Activated CD4-positive, alpha-beta T cell treated with anti-CD3 and anti-CD28 coated beads, Interleukin-2, amount 50 U/mL, for 16 hours (primary cell): ENCODE measurements at regions not wholly inside any gene's neighbourhood (a gene's known extent, or its start where the extent isn't known, plus 50 kb on each side); places are given as distances from the start of the nearest gene placed in this dataset.
A peak's percentile ranks its signal among the peaks of the same experiment; 100 is the strongest.

Experiments
- DNase-seq: peaks from one replicate; pipeline ENCODE4 v3.0.0-alpha.2; 2020

- no peak for DNase-seq
These were observed 137.2 kb upstream of the HS3ST1 start for GRCh38 chr4:11565899-11566298.

GRCh38 chr4:11565213-11565612, 136.5 kb upstream of the HS3ST1 start:
- no peak for DNase-seq

GRCh38 chr4:11564021-11564420, 135.3 kb upstream of the HS3ST1 start:
- no peak for DNase-seq

GRCh38 chr4:11549525-11549924, 120.8 kb upstream of the HS3ST1 start:
- DNase-seq, result no peak

- DNase-seq, result peak; percentile 8
These were observed 119.9 kb upstream of the HS3ST1 start for GRCh38 chr4:11548597-11549082.

GRCh38 chr4:11546391-11547175, 117.9 kb upstream of the HS3ST1 start:
- no peak for DNase-seq

GRCh38 chr4:11545651-11546050, 117.0 kb upstream of the HS3ST1 start:
- DNase-seq, result no peak

- DNase-seq, result no peak
These were observed 115.5 kb upstream of the HS3ST1 start for GRCh38 chr4:11544211-11544610.

- no peak for DNase-seq
These were observed 115.0 kb upstream of the HS3ST1 start for GRCh38 chr4:11543706-11544105.

GRCh38 chr4:11542952-11543351, 114.3 kb upstream of the HS3ST1 start:
- no peak for DNase-seq

- no peak for DNase-seq
These were observed 109.2 kb upstream of the HS3ST1 start for GRCh38 chr4:11537846-11538245.

GRCh38 chr4:11535333-11535732, 106.6 kb upstream of the HS3ST1 start:
- no peak for DNase-seq

- DNase-seq, result no peak
These were observed 106.1 kb upstream of the HS3ST1 start for GRCh38 chr4:11534623-11535302.

- no peak for DNase-seq
These were observed 103.4 kb upstream of the HS3ST1 start for GRCh38 chr4:11532138-11532537.

- no peak for DNase-seq
These were observed 101.0 kb upstream of the HS3ST1 start for GRCh38 chr4:11529625-11530201.

- no peak for DNase-seq
These were observed 96.4 kb upstream of the HS3ST1 start for GRCh38 chr4:11525085-11525484.

GRCh38 chr4:11518754-11519153, 90.1 kb upstream of the HS3ST1 start:
- DNase-seq, result no peak

- DNase-seq, result no peak
These were observed 86.2 kb upstream of the HS3ST1 start for GRCh38 chr4:11514779-11515419.

GRCh38 chr4:11514003-11514402, 85.3 kb upstream of the HS3ST1 start:
- no peak for DNase-seq

- no peak for DNase-seq
These were observed 84.2 kb upstream of the HS3ST1 start for GRCh38 chr4:11512871-11513270.

GRCh38 chr4:11511321-11511720, 82.6 kb upstream of the HS3ST1 start:
- no peak for DNase-seq

- no peak for DNase-seq
These were observed 79.2 kb upstream of the HS3ST1 start for GRCh38 chr4:11507920-11508319.

- DNase-seq, result no peak
These were observed 77.5 kb upstream of the HS3ST1 start for GRCh38 chr4:11506194-11506593.
